ENCODE measurements at regions not wholly inside any gene's neighbourhood (a gene's known extent, or its start where the extent isn't known, plus 50 kb on each side); places are given as distances from the start of the nearest gene placed in this dataset.
A peak's percentile ranks its signal among the peaks of the same experiment; 100 is the strongest.

GRCh38 chr12:124491856-124492420, 75.5 kb downstream of the NCOR2 start:
- in situ Hi-C loops (cut with HindIII; ENCODE audit: low sequenced_read_pairs), result no loop called here
- no peak for DNase-seq (ENCODE audit: low spot score)

- no peak for DNase-seq (ENCODE audit: low spot score)
- in situ Hi-C loops (cut with HindIII; ENCODE audit: low sequenced_read_pairs), result no loop called here
These were observed 76.1 kb downstream of the NCOR2 start for GRCh38 chr12:124491310-124491709.

GRCh38 chr12:124490584-124491305, 76.7 kb downstream of the NCOR2 start:
- in situ Hi-C loops (cut with HindIII; ENCODE audit: low sequenced_read_pairs), result no loop called here
- DNase-seq (ENCODE audit: low spot score), result peak; percentile 96

GRCh38 chr12:124489915-124490583, 77.4 kb downstream of the NCOR2 start:
- in situ Hi-C loops (cut with HindIII; ENCODE audit: low sequenced_read_pairs), result no loop called here
- no peak for DNase-seq (ENCODE audit: low spot score)

GRCh38 chr12:124489220-124489619, 78.2 kb downstream of the NCOR2 start:
- DNase-seq (ENCODE audit: low spot score), result no peak
- in situ Hi-C loops (cut with HindIII; ENCODE audit: low sequenced_read_pairs), result no loop called here

- no peak for DNase-seq (ENCODE audit: low spot score)
- in situ Hi-C loops (cut with HindIII; ENCODE audit: low sequenced_read_pairs), result no loop called here
These were observed 78.9 kb downstream of the NCOR2 start for GRCh38 chr12:124488520-124488919.

- in situ Hi-C loops (cut with HindIII; ENCODE audit: low sequenced_read_pairs), result no loop called here
- no peak for DNase-seq (ENCODE audit: low spot score)
These were observed 79.6 kb downstream of the NCOR2 start for GRCh38 chr12:124487834-124488165.

- in situ Hi-C loops (cut with HindIII; ENCODE audit: low sequenced_read_pairs), result no loop called here
- no peak for DNase-seq (ENCODE audit: low spot score)
These were observed 80.2 kb downstream of the NCOR2 start for GRCh38 chr12:124487066-124487833.

- in situ Hi-C loops (cut with HindIII; ENCODE audit: low sequenced_read_pairs), result no loop called here
- DNase-seq (ENCODE audit: low spot score), result no peak
These were observed 81.0 kb downstream of the NCOR2 start for GRCh38 chr12:124486346-124486963.

GRCh38 chr12:124485371-124485770, 82.0 kb downstream of the NCOR2 start:
- no peak for DNase-seq (ENCODE audit: low spot score)
- in situ Hi-C loops (cut with HindIII; ENCODE audit: low sequenced_read_pairs), result no loop called here

GRCh38 chr12:124484526-124484953, 82.9 kb downstream of the NCOR2 start:
- in situ Hi-C loops (cut with HindIII; ENCODE audit: low sequenced_read_pairs), result no loop called here
- DNase-seq (ENCODE audit: low spot score), result no peak

- no peak for DNase-seq (ENCODE audit: low spot score)
- in situ Hi-C loops (cut with HindIII; ENCODE audit: low sequenced_read_pairs), result no loop called here
These were observed 83.3 kb downstream of the NCOR2 start for GRCh38 chr12:124484067-124484466.

- DNase-seq (ENCODE audit: low spot score), result no peak
- in situ Hi-C loops (cut with HindIII; ENCODE audit: low sequenced_read_pairs), result no loop called here
These were observed 84.3 kb downstream of the NCOR2 start for GRCh38 chr12:124482901-124483799.

- no peak for DNase-seq (ENCODE audit: low spot score)
- in situ Hi-C loops (cut with HindIII; ENCODE audit: low sequenced_read_pairs), result no loop called here
These were observed 84.9 kb downstream of the NCOR2 start for GRCh38 chr12:124482567-124482893.

- DNase-seq (ENCODE audit: low spot score), result no peak
- in situ Hi-C loops (cut with HindIII; ENCODE audit: low sequenced_read_pairs), result no loop called here
These were observed 85.4 kb downstream of the NCOR2 start for GRCh38 chr12:124481772-124482566.

- DNase-seq (ENCODE audit: low spot score), result no peak
- in situ Hi-C loops (cut with HindIII; ENCODE audit: low sequenced_read_pairs), result no loop called here
These were observed 86.1 kb downstream of the NCOR2 start for GRCh38 chr12:124481257-124481750.

GRCh38 chr12:124480469-124481256, 86.7 kb downstream of the NCOR2 start:
- no peak for DNase-seq (ENCODE audit: low spot score)
- in situ Hi-C loops (cut with HindIII; ENCODE audit: low sequenced_read_pairs), result no loop called here

All from G401 (cell line).